NB4 (cell line): ENCODE measurements at regions not wholly inside any gene's neighbourhood (a gene's known extent, or its start where the extent isn't known, plus 50 kb on each side); places are given as distances from the start of the nearest gene placed in this dataset.

Experiments
- DNase-seq: peaks from one replicate; pipeline ENCODE4 v3.0.0; 2010; ENCODE audit warnings: low read depth
- H3K4me3 ChIP-seq: one replicate; pipeline ENCODE4 v1.5.1; 2011; ENCODE audit warnings: mild to moderate bottlenecking, low read depth, low read length, moderate library complexity
- MYC ChIP-seq: IDR thresholded peaks from 2 replicates; pipeline ENCODE4 v1.6.1; 2011; ENCODE audit warnings: low read depth, low read length
- POLR2A ChIP-seq: IDR thresholded peaks from 2 replicates; pipeline ENCODE4 v1.6.1; 2011; ENCODE audit warnings: mild to moderate bottlenecking; ENCODE audit not compliant: insufficient read length; ENCODE audit errors: extremely low read depth
- TF ChIP-seq, protein P1 (sequence below): IDR thresholded peaks from 2 replicates; pipeline ENCODE4 v1.6.1; 2011; ENCODE audit warnings: low read depth, low read length
- TF ChIP-seq, protein P2 (sequence below): IDR thresholded peaks from one replicate; pipeline ENCODE4 v1.5.1; 2012; ENCODE audit warnings: low read depth, low read length

DNA sequence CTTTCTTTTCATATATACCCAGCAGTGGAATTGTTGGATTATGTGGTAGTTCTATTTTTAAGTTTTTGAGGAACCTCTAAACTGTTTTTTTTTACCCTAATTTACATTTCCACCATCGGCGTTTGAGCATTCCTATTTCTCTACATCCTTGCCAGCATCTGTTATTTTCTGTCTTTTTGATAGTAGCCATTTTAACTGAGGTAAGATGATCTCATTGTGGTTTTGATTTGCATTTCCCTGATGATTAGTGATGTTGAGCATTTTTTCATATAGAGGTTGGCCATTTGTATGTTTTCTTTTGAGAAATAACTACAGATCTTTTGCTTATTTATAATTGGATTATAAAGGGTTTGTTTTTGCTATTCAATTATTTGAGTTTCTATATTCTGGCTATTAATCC, 71.7 kb upstream of the TNC start:
- no peak for DNase-seq
- H3K4me3 ChIP-seq, result no peak overlapping the region
- TF ChIP-seq, protein P1, sequence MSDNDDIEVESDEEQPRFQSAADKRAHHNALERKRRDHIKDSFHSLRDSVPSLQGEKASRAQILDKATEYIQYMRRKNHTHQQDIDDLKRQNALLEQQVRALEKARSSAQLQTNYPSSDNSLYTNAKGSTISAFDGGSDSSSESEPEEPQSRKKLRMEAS, result no peak
- TF ChIP-seq, protein P2, sequence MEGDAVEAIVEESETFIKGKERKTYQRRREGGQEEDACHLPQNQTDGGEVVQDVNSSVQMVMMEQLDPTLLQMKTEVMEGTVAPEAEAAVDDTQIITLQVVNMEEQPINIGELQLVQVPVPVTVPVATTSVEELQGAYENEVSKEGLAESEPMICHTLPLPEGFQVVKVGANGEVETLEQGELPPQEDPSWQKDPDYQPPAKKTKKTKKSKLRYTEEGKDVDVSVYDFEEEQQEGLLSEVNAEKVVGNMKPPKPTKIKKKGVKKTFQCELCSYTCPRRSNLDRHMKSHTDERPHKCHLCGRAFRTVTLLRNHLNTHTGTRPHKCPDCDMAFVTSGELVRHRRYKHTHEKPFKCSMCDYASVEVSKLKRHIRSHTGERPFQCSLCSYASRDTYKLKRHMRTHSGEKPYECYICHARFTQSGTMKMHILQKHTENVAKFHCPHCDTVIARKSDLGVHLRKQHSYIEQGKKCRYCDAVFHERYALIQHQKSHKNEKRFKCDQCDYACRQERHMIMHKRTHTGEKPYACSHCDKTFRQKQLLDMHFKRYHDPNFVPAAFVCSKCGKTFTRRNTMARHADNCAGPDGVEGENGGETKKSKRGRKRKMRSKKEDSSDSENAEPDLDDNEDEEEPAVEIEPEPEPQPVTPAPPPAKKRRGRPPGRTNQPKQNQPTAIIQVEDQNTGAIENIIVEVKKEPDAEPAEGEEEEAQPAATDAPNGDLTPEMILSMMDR, result no peak
- TF ChIP-seq MYC, result no peak
- TF ChIP-seq POLR2A, result no peak

DNA sequence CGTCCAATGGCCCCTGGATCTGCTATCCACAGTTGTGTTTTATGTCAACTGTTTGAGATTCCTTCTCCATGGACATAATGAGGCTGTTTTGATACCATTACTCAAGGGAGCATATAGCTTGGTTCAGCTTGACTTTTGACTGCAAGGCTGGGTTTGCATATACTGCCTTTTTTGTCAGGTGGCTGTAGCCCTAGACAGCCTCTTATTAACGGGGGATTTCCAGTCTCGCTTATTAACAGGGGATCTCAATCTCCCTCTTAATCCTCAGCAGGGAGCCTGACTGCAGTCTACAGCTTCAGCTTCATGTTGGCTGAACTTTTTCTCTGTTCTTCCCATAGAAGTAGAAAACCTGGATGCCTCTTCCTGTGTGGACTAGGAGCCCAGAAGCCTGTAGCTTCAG, 73.7 kb upstream of the TNC start:
- no peak for TF ChIP-seq MYC
- DNase-seq, result no peak
- H3K4me3 ChIP-seq, result no peak overlapping the region

DNA sequence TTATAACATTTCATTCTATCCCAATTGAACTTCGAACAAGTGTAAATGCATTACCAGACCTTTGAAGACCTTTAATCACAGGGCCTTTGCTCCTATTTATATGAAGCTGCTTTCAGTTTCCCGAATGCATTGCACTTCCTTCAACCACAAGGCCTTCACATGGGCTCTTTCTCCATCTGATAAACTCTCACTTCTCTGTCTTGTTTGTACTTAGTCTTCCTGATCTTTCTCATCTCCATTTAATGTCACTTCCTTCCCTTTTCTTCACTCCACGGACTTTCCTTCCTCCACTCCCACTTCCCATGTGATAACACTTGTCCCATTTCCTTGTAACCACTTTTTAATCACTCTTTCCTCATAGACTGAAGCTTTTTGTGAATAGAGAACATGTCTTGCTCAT, 74.3 kb upstream of the TNC start:
- H3K4me3 ChIP-seq, result no peak overlapping the region
- DNase-seq, result no peak
- TF ChIP-seq, protein P2, result no peak
- TF ChIP-seq POLR2A, result no peak
- TF ChIP-seq, protein P1, result no peak
- TF ChIP-seq MYC, result no peak

DNA sequence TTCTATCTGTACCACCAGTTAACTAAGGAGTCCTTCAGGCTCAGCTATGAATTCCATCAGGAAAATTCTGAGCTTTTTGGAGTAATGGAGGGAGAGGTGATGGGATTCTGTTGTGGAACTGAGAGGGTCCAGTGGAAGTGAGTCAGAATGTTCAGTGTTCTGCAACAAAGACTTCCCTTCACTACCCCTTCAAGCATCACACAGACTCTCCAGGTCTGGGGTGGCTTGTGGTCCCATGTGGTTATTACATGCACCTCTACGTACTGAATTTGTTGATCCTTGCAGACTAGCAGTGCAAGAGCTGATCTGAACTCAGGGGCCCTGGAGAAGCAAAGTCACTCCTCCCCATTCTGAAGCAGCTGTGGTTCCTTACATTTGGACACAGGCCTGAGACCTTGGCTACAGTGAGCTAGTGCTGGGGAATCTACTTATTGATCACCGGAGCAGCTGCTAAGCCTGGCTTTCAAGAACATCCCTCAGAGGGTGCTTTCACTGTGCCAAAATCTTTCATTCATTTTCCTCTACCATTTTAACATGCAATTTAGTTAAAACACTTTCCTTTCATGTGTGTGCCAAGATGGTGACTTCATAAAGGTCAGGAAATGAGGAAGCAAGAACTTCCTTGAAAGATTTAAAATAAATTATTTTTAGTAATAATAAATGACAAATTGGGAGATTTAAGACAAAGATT, 75.0 kb upstream of the TNC start:
- TF ChIP-seq MYC (no peak), POLR2A (no peak)
- TF ChIP-seq, protein P2, result no peak
- TF ChIP-seq, protein P1, result no peak
- no peak overlapping the region for H3K4me3 ChIP-seq
- no peak for DNase-seq

DNA sequence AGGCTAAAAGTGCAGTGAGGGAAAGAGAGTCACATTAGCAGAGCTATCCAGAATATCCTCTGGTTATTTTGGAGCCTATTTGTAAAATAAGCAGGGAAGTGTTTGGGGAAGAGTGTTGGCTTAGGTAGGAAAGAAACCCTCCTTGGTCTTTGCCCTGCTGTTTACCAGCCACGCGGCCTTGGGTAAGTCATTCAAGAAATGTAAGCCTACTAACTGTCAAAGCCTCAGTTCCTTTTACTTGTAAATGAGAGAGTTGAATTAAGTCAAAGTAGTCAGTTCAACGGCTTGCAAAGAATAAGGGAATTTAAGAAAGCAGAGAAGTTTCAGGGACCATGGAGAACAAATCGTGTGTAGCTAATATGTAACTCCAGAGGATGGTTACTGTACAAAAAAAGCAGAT, 75.8 kb upstream of the TNC start:
- no peak overlapping the region for H3K4me3 ChIP-seq
- TF ChIP-seq MYC (no peak), POLR2A (no peak)
- TF ChIP-seq, protein P2, result no peak
- TF ChIP-seq, protein P1, result no peak
- no peak for DNase-seq

DNA sequence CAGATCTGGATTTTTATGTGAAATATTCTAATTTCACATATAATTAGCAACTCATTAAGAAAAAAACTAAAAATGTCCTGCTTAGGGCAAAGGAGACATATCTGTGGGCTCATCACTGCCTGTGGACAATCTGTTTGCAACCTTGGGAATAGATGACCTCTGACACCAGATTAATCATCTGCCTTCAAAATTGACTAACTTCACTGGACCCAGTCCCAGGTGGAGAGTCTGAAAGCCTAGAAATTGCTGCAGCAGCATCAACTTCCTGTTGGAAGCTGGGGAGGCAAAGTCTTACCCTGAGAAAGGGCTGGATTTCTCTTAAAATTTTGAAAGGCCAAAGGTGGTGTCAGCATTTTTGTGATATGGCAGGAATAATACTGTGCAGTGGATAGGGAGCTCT, 76.3 kb upstream of the TNC start:
- no peak overlapping the region for H3K4me3 ChIP-seq
- no peak for DNase-seq
- TF ChIP-seq MYC, result no peak
- TF ChIP-seq, protein P2, result no peak
- no peak for TF ChIP-seq POLR2A
- TF ChIP-seq, protein P1, result no peak
